GM15510 (cell line): ENCODE measurements at regions not wholly inside any gene's neighbourhood (a gene's known extent, or its start where the extent isn't known, plus 50 kb on each side); places are given as distances from the start of the nearest gene placed in this dataset.

ENCODE experiments used
- POLR2A ChIP-seq: IDR thresholded peaks from 3 replicates; pipeline ENCODE4 v1.6.1; 2011; ENCODE audit warnings: borderline replicate concordance; ENCODE audit not compliant: insufficient read length; ENCODE audit errors: extremely low read depth

DNA sequence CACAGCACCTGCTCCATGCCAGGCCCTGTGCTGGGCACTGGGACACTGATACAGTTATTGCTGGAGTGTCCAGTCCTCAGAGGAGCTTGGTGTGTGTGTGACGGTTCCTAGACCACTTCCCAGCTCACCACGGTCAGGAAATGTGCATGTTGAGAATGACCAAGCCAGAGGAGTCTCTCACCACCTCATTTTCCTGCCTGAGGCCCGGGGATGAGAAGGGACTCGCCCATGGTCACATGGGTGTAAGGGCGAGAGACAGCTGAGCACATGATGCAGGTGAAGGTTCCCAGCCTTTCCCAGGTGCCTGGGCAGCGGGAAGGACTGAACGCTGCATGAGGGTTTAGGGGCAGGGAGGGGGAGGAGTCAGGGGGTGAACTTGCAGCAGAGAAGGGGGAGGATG is 180.9 kb upstream of the TLE3 start:
- no peak for TF ChIP-seq POLR2A

DNA sequence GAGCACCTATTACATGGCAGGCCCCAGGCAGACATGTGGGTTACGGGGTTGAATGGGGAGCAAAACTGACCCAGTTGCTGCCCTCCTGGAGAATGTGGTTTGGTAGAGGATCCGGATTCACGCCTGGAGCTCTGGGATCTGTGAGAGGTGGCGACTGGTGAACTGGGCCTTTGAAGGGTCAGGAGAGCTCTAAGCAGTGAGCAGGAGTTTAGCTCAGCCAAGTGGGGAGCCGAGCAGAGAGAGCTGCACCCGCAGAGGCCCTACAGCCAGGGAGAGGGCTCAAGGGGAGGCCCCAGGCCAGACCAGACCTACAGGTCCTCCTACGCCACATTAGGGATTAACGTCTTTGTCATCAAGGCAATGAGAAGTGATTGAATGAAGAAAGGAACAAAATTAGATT is 179.8 kb upstream of the TLE3 start:
- no peak for TF ChIP-seq POLR2A

DNA sequence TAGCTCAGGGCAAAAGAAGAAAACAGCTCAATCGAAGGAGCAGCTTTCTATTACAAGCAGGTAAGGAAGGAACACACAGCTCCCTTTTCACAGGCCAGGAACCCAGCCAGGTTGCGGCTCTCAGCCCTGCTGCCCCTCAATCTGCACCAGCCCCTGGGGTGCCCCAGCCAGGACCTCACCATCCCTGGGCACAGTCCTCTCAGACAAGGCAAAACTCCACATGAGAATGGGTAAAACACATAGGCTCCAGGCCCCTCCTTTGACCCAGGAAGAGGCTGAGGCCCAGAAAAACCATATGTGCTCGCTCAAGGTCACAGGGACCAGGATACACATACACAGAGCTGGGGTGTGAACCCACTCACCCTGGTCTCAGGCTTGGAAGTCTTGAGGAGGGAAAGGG is 178.7 kb upstream of the TLE3 start:
- no peak for TF ChIP-seq POLR2A

DNA sequence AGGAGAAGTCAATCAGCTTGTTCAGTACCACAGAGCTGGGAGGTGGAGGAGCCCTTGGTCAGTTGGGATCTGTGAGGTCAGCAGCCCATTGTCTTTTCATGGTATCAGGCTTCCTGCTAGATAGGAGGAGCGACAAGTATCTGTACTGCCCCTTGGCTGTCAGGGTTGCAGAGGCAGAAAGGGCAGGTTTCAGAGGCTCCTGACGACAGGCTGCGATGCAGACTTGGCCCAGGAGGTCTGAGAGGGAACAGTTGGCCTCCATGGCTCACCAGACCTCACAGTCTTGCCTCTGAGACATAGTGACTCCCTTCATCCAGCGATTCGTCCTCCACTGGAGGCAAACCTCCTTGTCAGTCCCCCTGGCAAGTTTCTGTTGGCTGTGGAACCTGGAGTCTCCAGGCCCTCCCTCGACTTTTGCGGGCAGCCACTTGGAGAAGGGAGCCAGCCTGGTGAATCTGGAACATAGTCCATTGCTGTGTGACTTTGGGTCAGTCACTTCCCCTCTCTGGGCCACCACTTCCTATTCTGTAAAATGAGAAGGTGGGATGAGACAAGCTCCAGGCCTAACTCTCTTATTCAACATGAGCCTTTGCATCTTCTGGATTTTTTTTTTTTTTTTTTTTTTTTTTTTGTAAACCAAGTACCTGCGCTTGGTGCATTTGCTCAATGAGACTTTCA is 177.9 kb upstream of the TLE3 start:
- TF ChIP-seq POLR2A = no peak

DNA sequence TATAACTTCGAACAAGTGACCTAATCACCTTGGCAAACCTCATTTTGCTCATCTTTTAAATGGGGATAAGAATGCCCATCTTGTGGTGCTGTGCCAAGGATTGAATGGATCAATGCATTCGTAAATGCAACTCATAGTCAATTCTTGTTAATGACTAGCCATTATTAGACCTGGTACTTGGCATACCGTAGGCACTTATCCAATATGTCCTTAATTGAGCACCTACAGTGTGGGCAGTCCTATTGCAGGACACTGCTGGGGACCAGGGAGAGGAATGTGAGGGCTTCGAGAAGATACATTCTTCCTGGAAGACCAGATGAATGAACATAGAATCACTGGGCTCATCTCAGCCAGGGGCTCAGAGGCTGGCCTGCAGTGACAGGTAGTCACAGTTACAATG is 177.2 kb upstream of the TLE3 start:
- TF ChIP-seq POLR2A = no peak

DNA sequence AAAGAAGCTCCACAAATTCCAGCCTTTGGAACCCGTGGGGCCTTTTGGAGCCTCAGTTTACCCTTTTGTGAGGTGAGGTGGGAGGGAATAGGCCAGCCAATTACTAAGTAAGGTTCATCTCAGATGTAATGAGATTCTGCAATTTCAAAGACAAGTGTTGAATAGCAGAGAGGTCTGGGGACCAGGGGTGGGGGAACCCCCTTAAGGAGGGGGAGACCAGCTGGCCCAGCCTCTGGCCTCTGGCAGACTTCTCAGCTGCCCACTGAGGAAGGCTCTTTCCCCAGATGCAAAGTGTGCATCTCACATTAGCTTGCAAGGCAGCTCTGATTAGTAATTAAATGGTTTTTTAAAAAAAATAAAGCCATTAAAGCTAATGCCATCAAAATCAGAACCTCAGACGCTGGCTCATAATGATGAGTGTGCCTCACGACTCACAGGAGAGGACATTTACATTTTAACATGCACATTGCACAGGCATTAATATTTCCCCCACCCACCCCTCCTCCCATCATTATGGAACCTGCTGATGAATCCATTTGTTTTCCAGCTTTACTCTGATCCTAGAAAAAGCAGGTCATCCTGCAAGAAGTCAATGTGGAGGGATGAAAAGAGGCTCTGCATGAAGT is 176.7 kb upstream of the TLE3 start:
- TF ChIP-seq POLR2A = no peak

DNA sequence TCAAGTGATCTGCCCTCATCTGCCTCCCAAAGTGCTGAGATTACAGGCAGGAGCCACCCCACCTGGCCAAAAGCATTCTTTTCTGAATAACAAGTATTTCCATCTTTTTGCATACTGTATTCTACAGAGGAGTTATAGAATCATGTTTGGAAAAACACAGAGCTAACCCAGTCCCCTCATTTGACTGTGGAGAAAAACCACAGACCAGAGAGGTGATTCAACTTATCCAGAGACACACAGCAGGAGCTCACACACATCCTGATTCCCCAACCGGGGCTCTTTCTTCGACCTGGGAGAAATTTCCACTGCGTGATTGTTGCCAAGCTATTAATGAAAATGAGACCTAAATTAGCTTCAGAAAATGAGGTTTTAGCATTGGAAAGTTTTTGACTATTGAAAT is 176.1 kb upstream of the TLE3 start:
- TF ChIP-seq POLR2A = no peak

DNA sequence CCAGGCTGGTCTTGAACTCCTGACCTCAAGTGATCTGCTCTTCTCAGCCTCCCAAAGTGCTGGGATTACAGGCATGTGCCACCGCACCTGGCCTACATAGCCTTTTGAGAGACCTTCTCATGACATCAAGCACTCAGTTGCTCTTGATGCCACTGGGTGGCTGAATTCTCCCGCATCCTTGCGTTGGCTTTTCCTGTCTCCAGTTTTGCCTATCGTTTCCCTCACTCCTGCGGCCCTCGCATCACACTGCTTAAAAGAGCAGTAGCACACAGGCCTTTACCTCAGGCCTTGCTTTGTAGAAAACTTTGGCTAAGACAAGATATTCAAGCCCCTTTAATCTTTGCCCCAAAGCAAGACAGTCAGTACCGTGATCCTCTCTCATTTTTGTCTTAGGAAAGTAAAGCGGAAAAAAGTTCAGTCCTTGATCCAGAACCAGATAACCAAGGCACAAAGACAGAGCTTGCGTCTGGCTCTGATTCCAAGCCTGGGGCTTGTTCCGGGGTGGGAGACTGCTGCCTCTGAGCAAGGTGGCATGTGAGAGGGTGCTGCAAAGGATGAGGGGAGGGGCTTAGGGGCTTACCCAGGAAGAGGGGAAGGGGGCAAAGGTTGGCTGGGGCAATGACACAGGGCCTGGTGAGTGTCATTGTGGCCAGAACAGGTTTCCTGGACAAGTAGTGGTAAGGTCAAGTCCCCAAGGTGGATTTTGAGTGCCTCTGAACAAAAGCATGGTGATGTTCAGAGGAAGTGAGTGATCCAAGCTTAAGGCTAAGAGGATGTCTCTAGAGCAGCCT is 175.0 kb upstream of the TLE3 start:
- TF ChIP-seq POLR2A = no peak

DNA sequence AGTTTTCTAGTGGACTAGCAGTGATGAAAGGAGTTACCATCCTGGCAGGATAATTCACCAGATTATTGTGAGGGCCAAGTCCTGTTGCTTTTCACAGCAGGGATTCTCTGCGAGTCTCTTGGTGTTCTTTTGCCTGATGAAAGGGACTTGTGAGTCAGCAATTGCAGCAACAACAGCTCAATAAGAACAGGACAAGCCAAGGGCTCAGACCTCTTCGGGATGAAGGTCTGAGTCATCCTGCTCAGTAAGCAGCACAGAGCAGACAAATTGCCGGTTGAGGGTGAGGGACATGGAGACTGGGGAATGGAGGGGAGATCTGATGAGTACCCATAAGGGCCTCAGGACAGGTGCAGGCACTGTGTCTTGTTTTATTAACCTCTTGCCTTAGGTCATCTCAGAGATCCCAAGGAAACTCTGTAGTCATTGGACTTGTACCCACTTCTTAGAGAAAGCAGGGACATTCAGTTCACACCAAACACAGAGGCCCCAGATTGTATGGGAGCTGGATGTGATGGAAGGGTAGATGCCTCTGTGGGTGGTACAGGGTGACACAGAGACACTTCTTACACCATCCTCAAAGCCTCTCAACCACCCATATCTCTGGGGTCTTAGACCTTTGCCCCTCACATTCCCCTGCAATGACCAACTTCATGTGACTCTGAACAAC is 173.8 kb upstream of the TLE3 start:
- no peak for TF ChIP-seq POLR2A

DNA sequence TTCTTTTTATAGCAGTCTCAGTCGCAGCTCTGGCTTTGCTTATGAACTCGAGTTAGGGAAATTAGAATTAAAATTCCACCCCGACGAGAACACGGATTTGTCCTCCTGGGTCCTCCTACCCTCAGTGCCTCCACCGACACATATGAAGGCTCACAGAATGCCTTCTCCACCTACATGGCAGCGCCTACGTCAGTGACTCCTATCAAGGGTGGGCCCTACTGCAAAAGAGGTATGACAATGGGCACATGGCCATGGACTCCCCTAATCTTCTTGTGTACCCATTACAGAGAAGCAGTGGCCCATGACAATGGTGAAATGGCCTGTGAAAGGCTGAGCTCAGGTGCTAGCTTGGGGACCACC is 173.0 kb upstream of the TLE3 start:
- TF ChIP-seq POLR2A = no peak

DNA sequence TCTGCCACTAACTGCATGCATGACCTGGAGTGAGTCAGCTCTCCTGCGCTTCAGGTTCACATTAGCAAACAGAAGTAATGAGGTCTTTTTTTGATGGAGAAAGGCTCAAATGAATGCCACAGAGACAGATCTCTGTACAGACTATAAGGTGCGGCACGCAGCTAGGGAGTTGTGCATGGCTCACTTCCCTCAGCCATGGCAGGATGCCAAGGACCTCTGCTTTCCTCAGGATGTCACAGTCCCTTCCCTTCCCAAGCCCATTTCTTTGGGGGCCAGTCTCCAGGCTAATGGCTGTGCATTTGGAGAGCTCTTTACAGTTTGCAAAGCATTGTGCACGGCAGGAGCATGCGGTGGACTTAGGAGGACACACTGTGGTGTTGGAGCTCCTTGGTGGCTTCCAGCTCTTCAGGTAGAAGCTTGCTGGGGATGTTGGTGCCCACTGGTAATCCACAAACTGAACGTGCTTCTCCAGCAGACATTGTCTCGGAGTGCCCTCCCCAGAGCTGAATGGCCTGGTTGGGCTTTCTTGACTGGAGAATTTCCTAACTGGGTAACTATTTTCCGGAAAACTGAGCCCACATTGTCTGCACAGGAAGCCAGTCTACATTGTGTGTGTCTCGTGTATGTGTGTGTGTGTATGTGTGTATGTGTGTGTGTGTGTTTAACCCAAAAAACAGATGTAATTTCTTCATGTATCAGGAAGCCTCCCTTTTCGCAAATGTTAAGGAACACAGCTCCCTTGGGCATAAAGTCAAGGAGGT is 172.5 kb upstream of the TLE3 start:
- no peak for TF ChIP-seq POLR2A

DNA sequence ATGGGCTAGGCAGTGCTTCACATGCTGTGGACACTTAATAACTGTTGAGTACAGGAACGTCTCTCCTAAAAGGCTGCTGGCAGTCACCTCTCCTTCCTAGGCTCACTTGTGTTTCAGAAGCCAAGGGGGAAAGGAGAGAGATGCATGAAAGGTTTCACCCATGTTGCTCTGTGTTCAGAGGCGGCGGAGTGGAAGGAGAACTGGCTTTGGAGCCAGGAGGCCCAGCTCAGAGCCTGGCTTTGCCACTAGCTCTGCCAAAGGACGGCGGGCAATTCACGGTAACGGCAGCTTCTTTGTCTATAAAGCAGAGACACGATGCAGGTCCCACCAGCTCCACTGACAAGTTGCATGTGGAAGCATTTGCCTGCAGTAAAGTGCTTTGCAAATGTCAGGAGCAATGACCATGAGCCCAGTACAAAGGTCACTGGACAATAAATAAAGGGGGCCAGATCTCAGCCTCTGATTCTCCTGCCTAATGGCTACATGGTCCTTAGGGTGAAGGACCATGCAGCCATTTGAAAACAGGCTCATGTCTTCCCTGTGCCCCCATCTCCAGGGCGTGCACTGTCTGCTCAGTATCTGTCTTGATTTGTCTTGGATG is 171.7 kb upstream of the TLE3 start:
- no peak for TF ChIP-seq POLR2A

DNA sequence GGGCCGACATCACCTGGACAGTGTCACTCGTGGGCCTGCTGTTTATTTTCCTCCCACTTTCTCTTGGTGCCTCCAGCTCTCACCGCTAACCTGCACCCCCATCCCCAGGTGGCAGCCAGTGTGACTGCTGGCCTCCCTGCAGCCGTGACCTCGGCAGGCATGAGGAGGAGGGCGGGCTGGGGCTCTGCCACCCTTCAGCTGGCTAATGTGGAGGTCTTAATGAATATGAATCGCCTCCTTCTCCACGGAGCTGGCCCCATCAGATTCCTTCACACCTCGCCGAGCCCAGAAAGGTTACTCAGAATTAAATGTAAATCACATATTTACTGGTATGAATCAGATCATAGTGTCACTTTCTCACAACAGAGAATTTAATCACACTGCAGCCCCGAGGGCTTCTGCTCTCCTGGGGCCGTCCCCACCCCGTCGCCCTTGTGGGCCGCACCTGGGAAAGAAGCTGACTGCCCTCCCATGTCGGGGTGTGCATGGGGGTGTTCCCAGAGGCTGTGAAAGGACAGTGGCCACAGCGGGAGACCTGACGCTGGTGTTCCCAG is 171.1 kb upstream of the TLE3 start:
- no peak for TF ChIP-seq POLR2A

DNA sequence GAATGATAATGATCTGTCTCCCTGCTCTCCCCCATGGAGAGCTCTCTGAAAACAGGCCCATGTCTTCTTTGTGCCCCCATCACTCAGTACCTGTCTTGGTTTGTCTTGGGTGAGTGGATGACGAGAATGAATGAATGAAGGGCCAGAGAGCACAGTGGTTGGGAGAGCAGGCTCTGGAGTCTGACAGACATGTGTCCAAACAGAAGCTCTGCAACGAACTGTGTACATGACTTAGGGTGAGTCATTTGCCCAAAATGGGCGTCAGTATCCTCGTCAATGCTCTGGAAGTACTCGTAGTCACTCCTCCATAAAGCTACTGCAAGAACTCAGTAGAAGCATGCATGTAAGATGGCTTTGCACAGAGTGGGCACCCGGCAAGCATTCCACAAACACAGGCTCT is 170.2 kb upstream of the TLE3 start:
- no peak for TF ChIP-seq POLR2A
